G401.6 (cell line): ENCODE measurements at regions not wholly inside any gene's neighbourhood (a gene's known extent, or its start where the extent isn't known, plus 50 kb on each side); places are given as distances from the start of the nearest gene placed in this dataset.

Source experiments
- FAIRE-seq: peaks from 2 replicates; lab custom pipeline; 2012; peaks lifted over from hg19 to GRCh38; lab: Jason Lieb, UNC

DNA sequence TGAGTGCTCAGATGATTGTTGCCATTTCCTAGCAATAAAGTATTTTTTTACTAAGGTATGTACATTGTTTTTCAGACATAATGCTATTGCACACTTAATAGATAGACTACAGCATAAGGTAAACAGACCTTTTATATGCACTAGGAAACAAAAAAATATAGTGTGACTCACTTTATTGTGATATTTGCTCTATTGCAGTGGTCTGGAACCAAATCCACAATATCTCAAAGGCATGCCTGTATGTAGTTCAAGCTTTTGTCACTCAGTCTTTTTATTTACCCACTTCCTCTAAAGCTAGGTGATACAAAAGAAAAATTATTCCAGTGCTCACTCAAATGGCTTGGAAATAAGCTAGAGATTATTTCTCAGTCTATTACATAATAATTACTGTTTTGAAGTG is 209.9 kb upstream of the VEPH1 start:
- no peak for FAIRE-seq

GRCh38 chr3:157705258-157705657 is 202.0 kb upstream of the VEPH1 start:
- FAIRE-seq = no peak

DNA sequence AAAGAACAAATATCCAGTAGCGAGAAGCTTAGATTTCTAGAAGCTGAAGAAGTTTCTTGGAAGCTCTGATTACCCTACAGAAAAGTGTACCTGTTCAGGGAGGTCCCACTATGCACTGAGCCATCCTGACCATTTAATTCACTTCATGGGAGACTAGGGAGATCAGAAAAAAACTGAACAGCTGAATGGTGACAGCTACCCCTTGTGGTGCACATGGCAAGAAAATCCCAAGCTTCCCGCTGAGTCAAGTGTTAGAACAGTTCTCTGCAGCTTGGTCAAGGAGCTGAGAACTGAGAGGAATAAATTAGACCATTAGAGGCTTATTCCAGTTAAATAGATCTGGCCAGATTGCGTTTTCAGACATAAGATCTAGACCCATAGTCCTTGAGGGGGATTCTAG is 197.2 kb upstream of the VEPH1 start:
- FAIRE-seq = no peak

GRCh38 chr3:157695586-157695985 is 192.4 kb upstream of the VEPH1 start:
- FAIRE-seq = no peak

- no peak for FAIRE-seq
These were observed 191.9 kb upstream of the VEPH1 start for GRCh38 chr3:157695103-157695502.

DNA sequence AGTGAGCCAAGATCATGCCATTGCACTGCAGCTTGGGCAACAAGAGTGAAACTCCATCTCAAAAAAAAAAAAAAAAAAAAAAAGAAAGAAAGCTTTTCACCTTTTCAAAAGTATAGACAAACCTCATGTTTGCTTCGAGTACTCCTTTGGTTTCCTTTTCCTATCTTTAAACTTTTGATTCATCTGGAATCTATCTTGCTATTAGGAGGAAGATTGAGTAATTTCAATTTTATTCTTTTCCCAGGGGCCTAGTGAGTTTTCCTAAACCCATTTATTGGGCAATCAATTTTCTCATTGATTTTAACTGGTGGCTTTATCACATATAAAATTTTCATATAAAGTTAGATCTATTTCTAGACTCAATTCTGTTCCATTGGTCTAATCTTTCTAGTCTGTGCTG is 190.5 kb upstream of the VEPH1 start:
- FAIRE-seq = no peak

DNA sequence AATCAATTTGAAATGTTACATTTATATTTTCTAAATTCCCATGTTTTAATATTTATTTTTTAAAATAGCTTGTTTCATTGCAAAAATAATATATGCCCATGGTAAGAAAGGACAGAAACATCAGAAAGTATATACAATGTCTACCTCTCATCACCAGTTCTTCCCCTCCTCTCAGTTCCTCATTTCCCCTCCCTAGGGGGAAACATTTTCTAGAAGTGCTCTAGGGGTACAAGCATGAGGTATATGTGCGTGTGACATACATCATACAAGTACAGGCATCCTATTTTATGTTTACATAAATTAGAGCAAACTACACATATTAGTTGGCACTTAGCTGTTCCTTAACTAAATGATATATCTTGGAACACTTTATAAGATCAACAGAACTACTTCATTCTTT is 189.3 kb upstream of the VEPH1 start:
- FAIRE-seq = no peak

- FAIRE-seq = no peak
These were observed 180.5 kb upstream of the VEPH1 start for GRCh38 chr3:157683668-157684067.

- no peak for FAIRE-seq
These were observed 168.8 kb upstream of the VEPH1 start for GRCh38 chr3:157672061-157672460.

DNA sequence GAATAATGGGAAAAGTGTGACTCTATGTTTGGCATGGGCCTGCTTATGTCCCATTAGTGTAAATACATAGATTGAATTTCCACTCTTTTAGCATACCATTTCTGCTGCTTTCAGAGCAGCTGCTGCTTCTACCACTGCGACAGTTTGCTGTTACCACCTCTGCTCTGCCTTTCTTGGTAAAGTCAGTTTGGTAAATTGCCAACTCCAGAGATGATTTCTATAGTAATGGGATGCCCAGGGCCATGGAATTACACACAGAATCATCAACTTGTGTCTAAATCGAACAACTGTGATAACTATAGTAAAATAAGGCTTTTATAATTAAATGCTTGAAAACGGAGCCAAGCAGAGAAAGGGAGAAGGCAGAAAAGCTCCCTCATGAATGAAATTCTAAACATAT is 168.4 kb upstream of the VEPH1 start:
- no peak for FAIRE-seq

DNA sequence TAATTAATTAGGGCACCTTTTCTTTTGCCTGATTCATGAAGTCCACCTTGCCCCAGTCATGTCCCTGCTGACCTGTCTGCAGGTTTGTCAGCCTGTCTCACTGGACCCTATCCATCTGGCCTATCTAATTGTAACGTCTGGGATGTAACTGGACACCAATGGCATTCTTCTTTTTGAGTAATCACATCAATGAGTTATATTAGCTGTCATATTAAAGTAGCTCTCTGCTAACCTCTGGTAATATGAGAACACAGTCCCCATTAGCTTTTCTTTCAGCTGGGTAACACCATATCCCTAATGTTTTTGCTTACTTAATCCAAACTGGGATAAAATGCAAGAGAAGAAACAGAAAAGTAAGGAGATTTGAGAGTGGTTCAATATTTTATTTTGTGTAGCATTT is 166.2 kb upstream of the VEPH1 start:
- no peak for FAIRE-seq

DNA sequence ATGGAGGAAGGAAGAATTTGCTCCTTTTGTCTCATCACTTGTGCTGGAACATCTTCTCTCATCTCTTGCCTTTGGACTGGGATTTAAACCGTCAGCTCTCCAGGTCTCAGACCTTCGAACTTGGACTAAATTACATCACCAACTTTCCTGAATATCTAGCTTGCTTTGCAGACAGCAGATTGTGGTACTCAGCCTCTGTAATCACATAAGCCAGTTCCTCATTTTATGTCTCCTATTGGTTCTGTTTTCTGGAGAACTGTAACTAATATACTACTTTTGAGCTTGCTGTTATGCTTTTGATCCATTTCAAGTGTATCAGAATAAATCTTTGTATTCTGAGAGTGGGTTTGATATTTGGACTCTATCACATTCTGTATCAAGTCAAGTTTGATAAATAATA is 164.3 kb upstream of the VEPH1 start:
- no peak for FAIRE-seq

- FAIRE-seq = no peak
These were observed 159.0 kb upstream of the VEPH1 start for GRCh38 chr3:157662171-157662570.

GRCh38 chr3:157660847-157661246 is 157.6 kb upstream of the VEPH1 start:
- no peak for FAIRE-seq

DNA sequence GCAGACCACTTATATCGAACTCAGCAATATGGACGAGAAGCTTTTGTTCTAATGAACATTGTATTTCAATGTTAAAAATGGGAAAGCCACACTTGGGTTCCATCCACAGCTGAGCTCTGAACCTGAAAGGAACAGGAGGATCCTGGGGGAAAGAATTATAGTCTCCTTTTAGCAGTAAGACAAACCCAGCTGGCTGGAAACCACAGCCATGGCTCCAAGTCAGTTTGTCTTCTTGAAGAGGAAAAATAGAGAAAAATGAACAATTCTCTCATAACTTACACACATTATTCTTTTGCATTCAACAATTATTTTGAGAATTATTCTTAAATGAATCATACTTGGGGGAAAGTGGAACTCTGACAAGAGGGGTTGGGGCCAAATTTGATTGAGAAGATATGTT is 149.2 kb upstream of the VEPH1 start:
- no peak for FAIRE-seq

DNA sequence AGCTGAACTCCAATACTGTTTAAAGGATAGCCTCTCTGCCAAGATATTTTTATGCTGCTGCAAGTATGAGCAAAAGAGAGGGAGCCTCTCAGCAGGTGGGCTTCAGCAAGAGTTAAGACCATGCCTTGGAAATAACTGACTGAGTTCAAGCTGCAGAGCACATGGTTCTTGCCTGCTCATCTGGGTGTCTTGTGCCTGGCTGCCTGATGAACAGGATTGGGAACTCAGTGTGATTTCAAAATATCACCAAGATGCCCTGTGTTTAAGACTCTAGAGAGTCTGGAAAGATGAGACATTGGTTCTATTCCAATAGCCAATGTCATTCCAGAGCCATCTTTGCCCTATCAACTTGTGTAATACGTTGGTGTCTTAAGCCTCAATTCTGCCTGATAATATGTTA is 147.5 kb upstream of the VEPH1 start:
- no peak for FAIRE-seq

DNA sequence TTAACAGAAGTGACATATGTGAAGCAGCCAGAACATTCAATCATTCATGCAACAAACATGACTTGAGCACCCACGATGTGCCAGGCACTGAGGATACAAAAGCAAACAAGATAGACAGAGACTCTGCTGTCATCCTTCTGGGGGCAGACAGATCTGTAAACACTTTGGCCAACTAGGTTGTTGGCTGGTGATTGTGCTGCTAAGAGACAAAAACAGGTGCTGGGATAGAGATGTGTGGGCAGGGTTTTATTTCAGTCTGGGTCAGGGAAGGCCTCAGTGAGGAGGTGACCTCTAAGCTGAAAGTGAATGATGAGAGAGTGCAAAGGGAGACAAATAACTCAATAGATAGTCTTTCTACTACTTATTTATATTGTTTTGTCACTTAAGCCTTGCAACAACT is 147.0 kb upstream of the VEPH1 start:
- FAIRE-seq = no peak

DNA sequence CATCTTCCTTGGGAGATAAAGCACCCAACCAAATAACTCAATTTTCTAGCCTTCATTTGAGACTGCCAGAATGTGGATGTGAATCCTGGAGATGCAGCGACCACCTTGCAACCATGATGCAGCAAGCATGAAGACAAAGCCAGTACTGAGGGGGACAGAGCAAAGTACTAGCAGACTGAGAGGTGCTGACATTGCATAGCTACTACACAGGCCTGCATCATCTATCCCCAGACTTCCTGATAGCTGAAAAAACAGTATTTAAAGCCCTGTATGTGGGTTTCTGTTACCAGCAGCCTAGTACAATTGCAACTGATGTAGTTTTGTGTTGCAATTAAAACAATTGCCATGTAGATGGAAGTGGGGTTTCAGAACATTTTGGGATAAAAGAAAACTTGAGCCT is 146.3 kb upstream of the VEPH1 start:
- no peak for FAIRE-seq

DNA sequence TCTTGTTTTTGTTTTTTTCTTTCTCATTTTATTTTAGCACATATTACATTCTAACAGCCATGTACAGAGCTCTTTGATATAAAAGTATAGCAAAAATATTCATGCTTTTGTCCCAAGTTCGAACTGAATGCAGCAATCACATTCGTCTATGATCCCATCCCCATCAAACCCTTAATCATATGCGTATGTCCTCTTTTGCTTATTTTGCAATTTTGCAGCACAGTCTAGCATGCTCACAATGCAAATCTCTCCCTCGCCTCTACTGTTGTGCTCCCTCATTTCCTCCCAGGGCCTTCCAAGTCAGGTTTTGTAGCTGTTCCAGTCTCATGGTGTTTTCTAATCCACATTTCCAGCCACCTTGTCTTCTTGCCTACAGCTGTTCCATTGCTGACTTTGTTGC is 144.6 kb upstream of the VEPH1 start:
- FAIRE-seq = no peak

DNA sequence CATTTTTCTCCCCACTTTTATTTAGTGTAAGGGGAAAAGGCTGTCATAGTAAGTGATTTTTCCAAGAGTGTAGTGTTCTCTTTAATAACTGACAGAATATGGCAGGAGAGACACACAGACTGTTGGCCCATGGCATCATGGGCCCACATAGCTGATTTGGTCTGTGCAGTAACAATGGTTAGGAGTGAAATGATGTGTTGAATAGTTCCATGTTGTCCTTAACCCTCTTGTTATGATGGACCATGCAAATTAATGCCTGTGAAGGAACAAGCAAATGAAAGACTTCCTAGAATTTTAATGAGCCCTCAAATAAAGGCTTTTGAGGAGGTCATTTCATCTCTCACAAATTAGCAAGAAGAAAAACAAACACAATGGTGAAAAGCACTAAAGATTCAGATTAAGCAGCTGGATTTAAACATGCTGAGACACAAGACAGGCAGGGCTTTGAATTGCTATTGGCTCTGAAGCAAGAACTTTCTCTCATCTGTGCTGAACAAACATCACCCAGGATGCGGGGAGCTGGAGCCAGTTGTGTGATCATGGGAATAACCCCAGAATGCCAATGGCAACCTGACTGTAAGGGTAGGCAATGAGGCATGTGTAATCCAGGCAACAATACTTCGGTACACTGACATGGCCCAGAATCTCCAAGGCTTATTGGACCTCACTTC is 136.7 kb upstream of the VEPH1 start:
- no peak for FAIRE-seq

DNA sequence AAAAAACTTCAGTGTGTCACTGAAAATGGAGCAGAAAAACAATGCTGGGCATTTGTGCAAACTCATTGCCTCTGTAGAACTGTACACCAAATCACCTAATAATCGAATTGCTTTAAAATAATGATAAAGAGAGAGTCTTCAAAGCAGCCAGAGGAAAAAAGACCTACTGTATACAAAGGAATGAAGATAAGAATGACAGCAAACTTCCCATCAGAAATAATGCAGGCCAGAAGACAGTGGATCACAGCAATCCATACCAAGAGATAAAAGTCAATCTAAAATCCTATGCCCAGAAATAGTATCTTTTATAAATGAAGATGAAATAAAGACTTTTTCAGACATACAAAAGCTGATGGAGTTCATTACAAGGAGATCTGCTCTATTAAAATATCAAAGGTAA is 134.7 kb upstream of the VEPH1 start:
- FAIRE-seq = no peak

DNA sequence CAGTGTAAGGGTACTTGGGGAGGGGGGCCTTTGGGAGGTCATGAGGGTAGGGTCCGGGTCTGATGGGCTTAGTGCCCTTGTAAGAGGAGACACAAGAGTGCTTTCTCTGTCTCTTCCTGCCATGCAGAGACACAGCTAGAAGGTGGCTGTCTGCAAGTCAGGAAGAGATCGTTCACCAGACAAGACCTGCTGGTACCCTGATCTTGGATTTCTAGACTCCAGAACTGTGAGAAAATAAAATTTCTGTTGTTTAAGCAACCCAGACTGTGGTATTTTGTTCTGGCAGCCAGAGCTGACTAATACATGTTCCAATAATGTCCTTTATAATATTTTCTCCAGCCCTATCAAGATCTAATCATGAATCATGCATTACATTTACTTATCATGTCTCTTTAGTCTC is 130.0 kb upstream of the VEPH1 start:
- FAIRE-seq = no peak

GRCh38 chr3:157632075-157632474 is 128.9 kb upstream of the VEPH1 start:
- no peak for FAIRE-seq

GRCh38 chr3:157631478-157631877 is 128.3 kb upstream of the VEPH1 start:
- FAIRE-seq = no peak

- no peak for FAIRE-seq
These were observed 123.6 kb upstream of the VEPH1 start for GRCh38 chr3:157626817-157627216.
